HG03442 (cell line): ENCODE measurements at regions not wholly inside any gene's neighbourhood (a gene's known extent, or its start where the extent isn't known, plus 50 kb on each side); places are given as distances from the start of the nearest gene placed in this dataset.

Source experiments
- ATAC-seq: cut with Tn5 transposase; IDR thresholded peaks from one replicate; pipeline ENCODE4 v1.9.1; 2021; ENCODE audit warnings: mild to moderate bottlenecking, moderate library complexity; ENCODE audit not compliant: unreplicated experiment

- ATAC-seq = no peak
These were observed 154.0 kb upstream of the BCL6 start for GRCh38 chr3:187899246-187899645.

GRCh38 chr3:187900993-187901755 lies 155.9 kb upstream of the BCL6 start:
- no peak for ATAC-seq

- peak; percentile 73 for ATAC-seq
These were observed 156.8 kb upstream of the BCL6 start for GRCh38 chr3:187902041-187902471.

GRCh38 chr3:187902936-187903335 lies 157.7 kb upstream of the BCL6 start:
- ATAC-seq = no peak

GRCh38 chr3:187903697-187904096 lies 158.4 kb upstream of the BCL6 start:
- no peak for ATAC-seq

- no peak for ATAC-seq
These were observed 161.1 kb upstream of the BCL6 start for GRCh38 chr3:187906416-187906815.

GRCh38 chr3:187906920-187907319 lies 161.7 kb upstream of the BCL6 start:
- ATAC-seq = no peak

DNA sequence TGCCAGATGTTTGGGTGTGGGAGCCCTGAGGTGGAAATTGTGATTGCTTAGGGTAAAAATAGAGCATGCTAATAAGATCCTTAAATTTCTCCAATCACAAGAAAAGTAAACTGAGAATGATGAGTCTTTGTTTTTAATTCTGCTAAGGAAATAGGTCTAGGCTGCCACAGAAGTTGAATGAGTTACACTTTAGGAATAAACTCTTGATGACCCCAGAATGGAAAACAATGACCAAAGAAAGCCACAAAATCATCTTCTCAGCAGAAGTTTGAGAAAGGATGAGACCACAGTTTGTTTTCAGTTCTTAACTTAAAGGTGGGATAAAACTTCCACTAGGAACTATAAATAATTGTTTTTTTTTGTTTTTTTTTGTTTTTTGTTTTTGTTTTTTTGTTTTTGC lies 164.6 kb upstream of the BCL6 start:
- no peak for ATAC-seq

DNA sequence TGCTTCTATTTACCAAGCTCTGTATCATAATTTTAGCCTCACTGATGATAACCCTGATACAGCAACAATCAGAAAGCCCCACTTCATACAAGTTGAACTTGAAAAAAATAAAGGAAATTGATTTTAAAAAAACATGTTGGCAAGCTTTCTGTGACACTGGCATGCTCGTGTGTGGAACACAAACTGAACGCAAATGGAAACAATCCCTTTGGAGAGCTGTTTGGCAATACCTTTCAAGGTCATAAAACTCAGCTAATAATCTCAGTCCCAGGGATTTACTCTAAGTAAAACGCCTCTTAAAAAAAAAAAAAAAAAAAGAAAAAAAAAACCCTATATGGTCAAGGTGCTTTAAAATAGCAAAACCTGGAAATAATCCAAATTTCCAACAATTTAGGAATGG lies 166.7 kb upstream of the BCL6 start:
- no peak for ATAC-seq

- no peak for ATAC-seq
These were observed 168.4 kb upstream of the BCL6 start for GRCh38 chr3:187913617-187914033.

DNA sequence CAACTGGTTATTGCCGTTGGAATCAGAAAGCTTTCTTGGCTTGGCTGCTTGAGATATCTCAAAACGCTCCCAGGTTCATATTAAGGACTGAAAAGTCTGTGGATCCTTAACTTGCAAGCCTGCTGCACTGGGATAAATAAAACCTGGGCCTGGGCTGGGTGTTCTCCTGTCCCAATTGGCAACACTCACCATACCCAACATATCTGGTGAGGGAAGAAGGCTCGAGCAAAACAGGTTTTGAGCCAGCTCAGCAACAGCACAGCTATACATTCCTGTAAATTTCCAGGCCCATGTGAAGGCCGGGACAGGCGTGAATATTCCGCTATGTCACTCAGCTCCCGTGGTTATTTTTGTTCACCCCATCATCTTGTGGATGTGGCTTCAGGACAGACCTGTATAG lies 169.0 kb upstream of the BCL6 start:
- ATAC-seq = no peak

- ATAC-seq = no peak
These were observed 170.8 kb upstream of the BCL6 start for GRCh38 chr3:187916072-187916471.

DNA sequence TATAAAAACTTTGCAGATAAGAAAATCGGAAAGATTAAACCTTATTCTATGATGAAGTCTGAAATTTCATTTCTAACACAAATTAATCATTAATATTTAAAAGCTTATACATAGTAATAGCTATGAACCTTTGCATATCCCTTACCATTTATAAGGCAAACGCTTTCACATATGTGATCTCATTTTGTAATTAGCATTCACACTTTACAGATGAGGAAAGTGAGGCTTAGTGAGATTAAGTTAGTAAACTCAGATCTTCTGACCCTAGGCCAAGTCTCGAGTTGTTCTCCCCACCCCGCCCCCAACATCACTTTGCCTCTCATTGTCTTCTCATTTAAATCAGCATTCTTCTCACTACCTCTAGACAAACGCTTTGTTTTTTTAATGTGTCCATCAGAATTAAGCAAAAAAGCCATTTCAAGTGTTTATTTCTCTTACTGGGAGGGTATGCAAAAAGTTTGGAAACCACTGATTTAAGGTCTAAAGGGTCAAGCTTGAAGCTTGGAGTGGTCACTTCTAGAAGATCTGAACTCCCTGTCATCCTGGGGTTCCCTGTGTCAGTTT lies 172.9 kb upstream of the BCL6 start:
- ATAC-seq = no peak

GRCh38 chr3:187919048-187919447 lies 173.8 kb upstream of the BCL6 start:
- peak; percentile 92 for ATAC-seq

DNA sequence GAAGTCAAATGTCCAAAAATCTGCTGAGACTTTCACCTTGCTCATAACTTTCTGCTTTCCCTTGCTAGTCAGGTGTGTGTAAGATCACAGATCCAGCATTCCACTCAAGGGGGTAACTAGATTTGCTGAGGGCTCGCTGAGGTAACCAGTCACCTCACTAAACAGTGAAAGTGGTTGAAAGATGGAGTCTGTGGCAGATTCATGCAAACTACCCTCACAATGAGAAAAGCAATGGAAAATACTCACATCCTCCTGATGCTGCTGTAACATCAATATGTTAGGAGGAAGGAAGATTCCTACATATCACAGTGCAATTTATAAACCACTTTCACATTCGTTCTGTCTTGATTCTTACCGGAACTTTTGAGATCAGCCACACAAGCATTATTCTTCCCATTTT lies 174.3 kb upstream of the BCL6 start:
- ATAC-seq = peak; percentile 32

DNA sequence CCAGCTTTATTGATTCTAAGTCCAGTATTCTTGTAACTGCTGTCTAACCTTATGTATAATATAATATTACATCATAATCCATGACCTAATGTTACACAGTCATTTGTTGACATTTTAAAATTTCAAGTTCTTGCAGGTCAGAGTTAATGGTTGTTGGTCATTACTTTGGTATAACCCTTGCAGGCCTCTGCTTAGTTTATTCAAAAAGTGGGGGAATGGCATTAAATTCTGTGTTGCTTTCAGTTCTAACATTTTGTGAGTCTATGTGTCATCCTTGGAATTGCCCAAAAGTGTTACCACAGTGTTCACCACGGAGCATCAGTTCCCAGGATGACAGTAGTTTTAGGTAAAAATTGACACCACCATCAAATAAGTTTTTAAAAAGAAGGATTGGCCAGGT lies 174.8 kb upstream of the BCL6 start:
- no peak for ATAC-seq

DNA sequence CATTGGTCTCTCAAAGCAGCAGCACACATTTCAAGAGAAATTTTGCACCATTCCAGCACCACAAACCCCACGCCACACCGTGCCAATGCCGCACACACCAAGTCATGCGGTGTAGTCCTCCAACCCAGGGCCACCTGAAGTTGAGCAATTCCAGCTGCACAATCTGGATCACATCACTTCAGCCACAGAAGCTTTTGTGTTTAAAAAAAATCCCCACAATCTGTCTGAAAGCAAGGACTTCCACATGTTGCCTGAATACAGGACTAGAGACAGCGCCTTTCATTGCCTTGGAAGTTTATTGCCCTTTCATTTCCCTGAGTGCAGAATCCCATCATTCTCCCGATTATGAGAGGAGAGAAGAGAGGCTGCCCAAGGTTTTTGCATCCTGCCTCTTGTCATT lies 175.6 kb upstream of the BCL6 start:
- ATAC-seq = no peak

- ATAC-seq = no peak
These were observed 176.3 kb upstream of the BCL6 start for GRCh38 chr3:187921391-187922074.

DNA sequence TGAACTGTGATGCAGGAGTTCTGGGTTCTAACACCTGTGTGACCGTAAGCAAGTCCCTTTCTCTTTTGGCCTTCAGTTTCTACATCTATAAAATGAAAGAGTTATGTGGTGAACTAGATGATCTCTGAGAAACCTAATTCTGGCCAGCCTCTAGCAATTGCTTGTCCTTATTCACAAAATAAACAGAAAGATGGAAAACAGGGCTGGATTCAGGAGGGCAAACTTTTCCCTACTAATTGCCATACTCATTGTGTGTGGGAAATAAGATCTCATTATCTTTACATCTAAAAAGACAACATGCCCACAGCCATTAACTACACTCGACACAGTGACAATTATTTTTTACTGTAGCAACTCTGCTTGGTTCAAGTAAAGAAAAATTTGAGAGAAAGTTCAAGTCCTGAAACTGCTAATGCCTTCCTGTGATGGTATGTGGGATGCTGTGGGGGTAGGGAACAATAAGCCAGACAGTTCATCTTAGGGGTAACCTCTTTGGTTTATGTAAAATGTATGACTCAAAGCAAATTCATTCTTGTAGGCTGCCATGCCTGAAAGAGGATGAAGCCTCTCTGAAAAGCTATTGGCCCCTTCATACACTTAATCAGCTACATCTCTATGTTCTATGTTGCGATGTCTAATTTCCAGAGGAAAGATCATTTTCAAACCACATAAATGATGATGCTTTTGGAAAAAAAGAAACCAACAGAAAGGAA lies 177.6 kb upstream of the BCL6 start:
- ATAC-seq = no peak

DNA sequence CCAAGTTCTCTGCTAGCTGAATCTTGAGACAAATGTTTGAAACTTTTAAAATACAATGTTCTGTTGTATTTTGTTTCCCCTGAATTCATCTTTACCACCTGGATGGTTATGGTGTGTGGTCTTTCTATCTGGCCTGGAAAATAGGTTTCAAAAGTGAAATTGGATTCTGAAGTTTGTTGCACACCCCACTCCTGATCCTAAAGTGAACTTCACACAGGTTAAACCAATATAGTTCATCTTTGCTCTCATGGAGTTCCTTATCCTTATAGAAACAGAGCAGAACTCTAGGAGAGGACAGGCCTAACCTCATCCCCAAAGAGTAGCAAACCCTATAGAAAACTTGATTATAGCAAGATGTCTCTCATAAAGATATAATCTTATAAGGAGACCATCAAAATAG lies 179.4 kb upstream of the BCL6 start:
- no peak for ATAC-seq

- ATAC-seq = no peak
These were observed 180.1 kb upstream of the BCL6 start for GRCh38 chr3:187925326-187925725.

GRCh38 chr3:187926620-187927019 lies 181.4 kb upstream of the BCL6 start:
- no peak for ATAC-seq
